ENCODE measurements at regions not wholly inside any gene's neighbourhood (a gene's known extent, or its start where the extent isn't known, plus 50 kb on each side); places are given as distances from the start of the nearest gene placed in this dataset.

GRCh38 chr11:25730230-25730629 is 601.7 kb upstream of the ANO3 start:
- Mint-ChIP-seq H3K9me3 (peaks cover 26% of the 10 kb centered on the region), H3K36me3 (ENCODE audit: low read depth) (no peaks in the 10 kb centered on the region), H3K4me3 (no peak overlapping the region), H3K27me3 (ENCODE audit: low read depth, poor library complexity) (no peaks in the 10 kb centered on the region), H3K4me1 (no peaks in the 10 kb centered on the region), H3K27ac (no peak overlapping the region)
- DNase-seq = no peak
- TF ChIP-seq CTCF (IDR thresholded peaks at IDR 0.05) = no peak

- Mint-ChIP-seq H3K4me1 (no peaks in the 10 kb centered on the region), H3K27me3 (ENCODE audit: low read depth, poor library complexity) (no peaks in the 10 kb centered on the region), H3K27ac (no peak overlapping the region), H3K9me3 (peaks cover 14% of the 10 kb centered on the region), H3K4me3 (no peak overlapping the region), H3K36me3 (ENCODE audit: low read depth) (no peaks in the 10 kb centered on the region)
- no peak for DNase-seq
- peak; percentile 8 for TF ChIP-seq CTCF (IDR thresholded peaks at IDR 0.05)
Observed at GRCh38 chr11:25733777-25734176, 598.2 kb upstream of the ANO3 start.

- H3K4me3 Mint-ChIP-seq = no peak overlapping the region
- no peak overlapping the region for H3K27ac Mint-ChIP-seq
- TF ChIP-seq CTCF (IDR thresholded peaks at IDR 0.05) = peak; percentile 43
- H3K27me3 Mint-ChIP-seq (ENCODE audit: low read depth, poor library complexity) = no peaks in the 10 kb centered on the region
- H3K36me3 Mint-ChIP-seq (ENCODE audit: low read depth) = no peaks in the 10 kb centered on the region
- peaks cover 14% of the 10 kb centered on the region for H3K9me3 Mint-ChIP-seq
- H3K4me1 Mint-ChIP-seq = no peaks in the 10 kb centered on the region
- peak; percentile 8 for DNase-seq
Observed at GRCh38 chr11:25734591-25735211, 597.2 kb upstream of the ANO3 start.

GRCh38 chr11:25737071-25737675 is 594.8 kb upstream of the ANO3 start:
- Mint-ChIP-seq H3K27ac (no peak overlapping the region), H3K4me1 (no peaks in the 10 kb centered on the region), H3K27me3 (ENCODE audit: low read depth, poor library complexity) (no peaks in the 10 kb centered on the region), H3K9me3 (peaks cover 4% of the 10 kb centered on the region), H3K4me3 (no peak overlapping the region), H3K36me3 (ENCODE audit: low read depth) (no peaks in the 10 kb centered on the region)
- DNase-seq = no peak
- no peak for TF ChIP-seq CTCF (IDR thresholded peaks at IDR 0.05)

GRCh38 chr11:25741886-25742285 is 590.0 kb upstream of the ANO3 start:
- no peaks in the 10 kb centered on the region for H3K4me1 Mint-ChIP-seq
- no peak for TF ChIP-seq CTCF (IDR thresholded peaks at IDR 0.05)
- H3K36me3 Mint-ChIP-seq (ENCODE audit: low read depth) = no peaks in the 10 kb centered on the region
- no peak overlapping the region for H3K27ac Mint-ChIP-seq
- no peaks in the 10 kb centered on the region for H3K27me3 Mint-ChIP-seq (ENCODE audit: low read depth, poor library complexity)
- no peaks in the 10 kb centered on the region for H3K9me3 Mint-ChIP-seq
- no peak overlapping the region for H3K4me3 Mint-ChIP-seq
- DNase-seq = no peak

GRCh38 chr11:25742800-25743199 is 589.1 kb upstream of the ANO3 start:
- Mint-ChIP-seq H3K4me3 (no peak overlapping the region), H3K27me3 (ENCODE audit: low read depth, poor library complexity) (no peaks in the 10 kb centered on the region), H3K4me1 (no peaks in the 10 kb centered on the region), H3K9me3 (no peaks in the 10 kb centered on the region), H3K27ac (no peak overlapping the region), H3K36me3 (ENCODE audit: low read depth) (no peaks in the 10 kb centered on the region)
- TF ChIP-seq CTCF (IDR thresholded peaks at IDR 0.05) = no peak
- DNase-seq = no peak

Measured in nephron progenitor cell (in vitro differentiated cells).